ENCODE measurements at regions not wholly inside any gene's neighbourhood (a gene's known extent, or its start where the extent isn't known, plus 50 kb on each side); places are given as distances from the start of the nearest gene placed in this dataset.

DNA sequence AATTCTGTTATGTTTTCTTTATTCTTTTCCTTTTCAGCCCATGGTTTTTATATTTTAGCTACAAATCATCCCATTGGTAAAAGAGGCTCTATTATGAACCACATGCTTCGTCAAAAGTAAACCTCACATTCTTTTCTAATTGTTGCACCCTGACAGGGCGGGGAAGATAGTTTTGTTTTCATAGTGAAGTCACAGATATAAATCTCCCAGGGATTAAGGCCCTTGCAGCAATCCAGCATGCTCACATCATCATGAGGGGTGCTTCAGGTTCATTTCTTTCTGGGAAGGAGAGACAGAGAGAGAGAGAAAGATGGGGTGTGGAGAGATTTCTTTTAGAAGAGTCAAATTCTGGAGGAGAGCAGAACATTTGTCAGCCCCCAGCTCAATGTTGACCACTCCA is 124.5 kb upstream of the CDC42EP3 start:
- no peak for DNase-seq
- no peak overlapping the region for H3K4me3 ChIP-seq
- peaks cover 0 to 3% (median 0%) of the 10 kb centered on the region in 4 donors for H3K4me1 ChIP-seq
- peak overlapping the region in 1 of 4 donors; percentile 24 for H3K27ac ChIP-seq
- H3K36me3 ChIP-seq: no peaks in the 10 kb centered on the region
- TF ChIP-seq, protein P1, sequence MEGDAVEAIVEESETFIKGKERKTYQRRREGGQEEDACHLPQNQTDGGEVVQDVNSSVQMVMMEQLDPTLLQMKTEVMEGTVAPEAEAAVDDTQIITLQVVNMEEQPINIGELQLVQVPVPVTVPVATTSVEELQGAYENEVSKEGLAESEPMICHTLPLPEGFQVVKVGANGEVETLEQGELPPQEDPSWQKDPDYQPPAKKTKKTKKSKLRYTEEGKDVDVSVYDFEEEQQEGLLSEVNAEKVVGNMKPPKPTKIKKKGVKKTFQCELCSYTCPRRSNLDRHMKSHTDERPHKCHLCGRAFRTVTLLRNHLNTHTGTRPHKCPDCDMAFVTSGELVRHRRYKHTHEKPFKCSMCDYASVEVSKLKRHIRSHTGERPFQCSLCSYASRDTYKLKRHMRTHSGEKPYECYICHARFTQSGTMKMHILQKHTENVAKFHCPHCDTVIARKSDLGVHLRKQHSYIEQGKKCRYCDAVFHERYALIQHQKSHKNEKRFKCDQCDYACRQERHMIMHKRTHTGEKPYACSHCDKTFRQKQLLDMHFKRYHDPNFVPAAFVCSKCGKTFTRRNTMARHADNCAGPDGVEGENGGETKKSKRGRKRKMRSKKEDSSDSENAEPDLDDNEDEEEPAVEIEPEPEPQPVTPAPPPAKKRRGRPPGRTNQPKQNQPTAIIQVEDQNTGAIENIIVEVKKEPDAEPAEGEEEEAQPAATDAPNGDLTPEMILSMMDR (IDR thresholded peaks at IDR 0.05): no peak
- TF ChIP-seq POLR2A (IDR thresholded peaks at IDR 0.05): no peak
- H3K27me3 ChIP-seq: no peaks in the 10 kb centered on the region
- no peaks in the 10 kb centered on the region for H3K9me3 ChIP-seq

DNA sequence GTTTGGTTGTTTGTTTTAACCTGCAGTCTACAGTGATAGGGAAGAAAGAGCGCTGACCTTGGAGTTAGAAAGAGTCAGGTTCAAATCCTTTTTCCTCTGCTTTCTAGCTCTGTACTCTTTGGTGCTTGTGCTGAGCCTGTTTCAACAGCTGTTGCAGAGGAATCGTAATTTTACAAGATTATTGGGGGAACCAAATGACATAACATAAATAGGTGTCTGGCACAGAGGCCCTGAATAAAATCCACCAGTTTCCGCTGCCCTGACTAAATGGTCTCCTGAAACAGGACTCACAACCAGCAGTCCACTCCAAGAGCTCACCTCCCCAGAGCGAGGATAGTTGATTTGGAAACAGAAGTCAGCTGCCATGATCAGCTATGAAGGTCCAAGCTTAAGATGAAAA is 125.0 kb upstream of the CDC42EP3 start:
- no peak for DNase-seq
- Histone ChIP-seq H3K27ac (peak overlapping the region in 1 of 4 donors; percentile 24), H3K4me3 (no peak overlapping the region), H3K4me1 (peaks cover 0 to 3% (median 0%) of the 10 kb centered on the region in 4 donors), H3K9me3 (no peaks in the 10 kb centered on the region), H3K36me3 (no peaks in the 10 kb centered on the region), H3K27me3 (no peaks in the 10 kb centered on the region)
- TF ChIP-seq, protein P1 (IDR thresholded peaks at IDR 0.05): no peak
- TF ChIP-seq POLR2A (IDR thresholded peaks at IDR 0.05): no peak

DNA sequence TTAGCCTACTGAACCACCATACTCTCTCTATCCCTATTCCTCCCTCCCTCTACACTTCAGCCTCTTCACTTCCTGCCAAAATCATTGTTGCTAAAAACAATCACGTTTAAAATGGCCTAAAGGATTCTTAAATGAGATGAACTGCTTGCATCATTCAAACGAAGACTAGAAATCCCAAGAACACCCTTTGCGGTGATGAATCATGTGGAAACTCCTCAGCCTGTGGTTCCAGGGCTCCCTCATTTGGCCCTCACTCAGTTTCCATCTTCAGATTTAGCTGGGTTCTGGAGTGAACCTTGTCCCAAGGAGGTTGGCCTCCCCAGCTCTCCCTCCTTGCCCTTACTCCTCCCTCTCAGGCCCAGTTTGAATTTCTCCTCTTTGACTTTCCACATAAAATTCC is 125.6 kb upstream of the CDC42EP3 start:
- no peaks in the 10 kb centered on the region for H3K36me3 ChIP-seq
- no peaks in the 10 kb centered on the region for H3K27me3 ChIP-seq
- TF ChIP-seq, protein P1 (IDR thresholded peaks at IDR 0.05): no peak
- TF ChIP-seq POLR2A (IDR thresholded peaks at IDR 0.05): no peak
- DNase-seq: no peak
- H3K4me3 ChIP-seq: no peak overlapping the region
- H3K4me1 ChIP-seq: peaks cover 0 to 3% (median 0%) of the 10 kb centered on the region in 4 donors
- H3K27ac ChIP-seq: no peak overlapping the region
- no peaks in the 10 kb centered on the region for H3K9me3 ChIP-seq

DNA sequence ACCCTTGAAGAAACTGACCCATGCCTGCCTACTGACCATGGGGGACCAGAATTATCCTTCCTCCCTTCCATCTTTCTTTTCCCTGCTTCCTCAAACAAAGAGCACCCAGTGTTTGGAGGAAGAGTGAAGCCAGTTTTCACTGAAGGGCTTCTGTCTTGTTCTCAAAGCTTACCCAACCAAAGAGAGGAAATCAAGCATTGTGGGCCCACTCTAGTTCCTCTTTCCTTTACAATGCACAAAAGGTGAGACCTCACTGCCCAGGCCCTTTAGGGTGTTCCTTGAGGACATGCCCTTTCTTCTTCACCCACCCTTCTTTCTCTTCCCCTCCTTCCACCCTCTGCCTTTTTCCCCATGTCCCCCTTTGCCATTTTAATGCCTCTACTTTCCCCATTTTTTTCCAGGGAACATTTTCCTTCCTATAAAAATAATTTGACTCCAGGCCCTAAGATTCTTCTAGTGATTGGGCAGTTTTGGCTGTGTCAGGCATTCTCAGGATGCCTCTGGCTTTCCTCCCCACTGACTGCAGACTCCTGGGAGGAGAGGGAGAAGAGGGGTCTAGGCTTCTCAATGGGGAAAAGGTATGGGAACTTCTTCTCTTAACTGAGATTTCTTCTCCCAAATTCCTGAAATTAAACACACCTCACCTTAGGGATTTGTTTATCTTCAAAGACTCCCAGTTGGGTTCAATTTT is 126.6 kb upstream of the RMDN2 start:
- DNase-seq: no peak
- TF ChIP-seq, protein P1 (IDR thresholded peaks at IDR 0.05): no peak
- TF ChIP-seq POLR2A (IDR thresholded peaks at IDR 0.05): no peak
- no peaks in the 10 kb centered on the region for H3K9me3 ChIP-seq
- H3K27ac ChIP-seq: no peak overlapping the region
- H3K27me3 ChIP-seq: no peaks in the 10 kb centered on the region
- H3K4me3 ChIP-seq: no peak overlapping the region
- no peaks in the 10 kb centered on the region for H3K36me3 ChIP-seq
- peaks cover 0 to 3% (median 0%) of the 10 kb centered on the region in 4 donors for H3K4me1 ChIP-seq

DNA sequence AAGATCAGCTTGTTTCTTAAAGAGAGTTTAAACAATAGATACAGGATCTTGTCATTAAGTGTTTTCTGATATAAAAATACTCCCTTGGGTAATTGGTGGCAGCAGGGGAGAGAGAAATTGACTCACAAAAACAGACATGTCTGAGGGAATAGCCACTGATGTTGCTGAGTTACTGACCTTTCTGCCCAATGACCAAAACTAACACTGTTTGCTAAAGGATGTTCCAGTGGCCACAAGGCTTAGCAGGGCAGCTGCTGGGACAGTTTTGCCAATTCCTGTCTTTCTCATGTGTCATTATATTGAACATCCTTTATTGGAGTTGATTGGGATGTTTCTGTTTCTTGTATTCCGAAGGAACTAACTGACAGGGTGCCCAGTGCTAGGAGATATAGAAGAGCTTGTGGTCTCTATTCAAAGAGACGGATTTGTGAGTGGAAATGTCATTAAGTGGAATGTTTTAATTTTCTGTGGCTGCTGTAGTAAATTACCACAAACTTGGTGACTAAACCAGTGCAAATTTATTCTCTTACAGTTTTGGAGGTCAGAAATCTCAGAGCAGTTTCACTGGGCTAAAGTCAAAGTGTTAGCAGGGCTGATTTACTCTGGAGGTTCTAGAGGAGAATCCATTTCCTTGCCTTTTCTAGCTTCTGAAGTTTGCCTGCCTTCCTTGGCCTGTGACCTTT is 124.8 kb upstream of the RMDN2 start:
- TF ChIP-seq, protein P1 (IDR thresholded peaks at IDR 0.05): no peak
- TF ChIP-seq POLR2A (IDR thresholded peaks at IDR 0.05): no peak
- peaks cover 0 to 3% (median 0%) of the 10 kb centered on the region in 4 donors for H3K4me1 ChIP-seq
- no peaks in the 10 kb centered on the region for H3K27me3 ChIP-seq
- no peak overlapping the region for H3K4me3 ChIP-seq
- no peak overlapping the region for H3K27ac ChIP-seq
- no peaks in the 10 kb centered on the region for H3K9me3 ChIP-seq
- no peak for DNase-seq
- H3K36me3 ChIP-seq: no peaks in the 10 kb centered on the region
